ENCODE measurements at regions not wholly inside any gene's neighbourhood (a gene's known extent, or its start where the extent isn't known, plus 50 kb on each side); places are given as distances from the start of the nearest gene placed in this dataset.

- no peak for DNase-seq (ENCODE audit: low spot score in 2 of 2, unreplicated experiment in 2 of 2)
Measured at GRCh38 chr14:35197015-35197414, 74.7 kb downstream of the PRORP start.

GRCh38 chr14:35201066-35201465 lies 78.7 kb downstream of the PRORP start:
- Mint-ChIP-seq H3K27ac (no peak overlapping the region), H3K27me3 (ENCODE audit: low read depth) (no peaks in the 10 kb centered on the region), H3K36me3 (peaks cover 2% of the 10 kb centered on the region), H3K9me3 (no peaks in the 10 kb centered on the region), H3K4me3 (no peak overlapping the region), H3K4me1 (peaks cover 2% of the 10 kb centered on the region)
- DNase-seq (ENCODE audit: low spot score in 2 of 2, unreplicated experiment in 2 of 2): no peak
- no peak for TF ChIP-seq CTCF (IDR thresholded peaks at IDR 0.05; ENCODE audit: unreplicated experiment)

More at GRCh38 chr14:35197015-35197414, 74.7 kb downstream of the PRORP start:
- H3K4me1 Mint-ChIP-seq: peaks cover 2% of the 10 kb centered on the region
- H3K27ac Mint-ChIP-seq: no peak overlapping the region
- no peak for TF ChIP-seq CTCF (IDR thresholded peaks at IDR 0.05; ENCODE audit: unreplicated experiment)
- peaks cover 6% of the 10 kb centered on the region for H3K9me3 Mint-ChIP-seq
- peaks cover 9% of the 10 kb centered on the region for H3K36me3 Mint-ChIP-seq
- H3K27me3 Mint-ChIP-seq (ENCODE audit: low read depth): no peaks in the 10 kb centered on the region
- H3K4me3 Mint-ChIP-seq: no peak overlapping the region

- no peak overlapping the region for H3K27ac Mint-ChIP-seq
- no peaks in the 10 kb centered on the region for H3K27me3 Mint-ChIP-seq (ENCODE audit: low read depth)
Measured at GRCh38 chr14:35202195-35202594, 79.8 kb downstream of the PRORP start.

GRCh38 chr14:35205737-35206136 lies 83.4 kb downstream of the PRORP start:
- no peak for TF ChIP-seq CTCF (IDR thresholded peaks at IDR 0.05; ENCODE audit: unreplicated experiment)
- Mint-ChIP-seq H3K36me3 (peaks cover 4% of the 10 kb centered on the region), H3K9me3 (no peaks in the 10 kb centered on the region), H3K4me1 (peaks cover 4% of the 10 kb centered on the region), H3K27me3 (ENCODE audit: low read depth) (no peaks in the 10 kb centered on the region), H3K27ac (no peak overlapping the region), H3K4me3 (no peak overlapping the region)
- DNase-seq (ENCODE audit: low spot score in 2 of 2, unreplicated experiment in 2 of 2): no peak

More at GRCh38 chr14:35202195-35202594, 79.8 kb downstream of the PRORP start:
- H3K4me1 Mint-ChIP-seq: peaks cover 2% of the 10 kb centered on the region
- no peak overlapping the region for H3K4me3 Mint-ChIP-seq
- no peak for DNase-seq (ENCODE audit: low spot score in 2 of 2, unreplicated experiment in 2 of 2)
- H3K9me3 Mint-ChIP-seq: no peaks in the 10 kb centered on the region
- TF ChIP-seq CTCF (IDR thresholded peaks at IDR 0.05; ENCODE audit: unreplicated experiment): no peak
- peaks cover 2% of the 10 kb centered on the region for H3K36me3 Mint-ChIP-seq

- no peaks in the 10 kb centered on the region for H3K9me3 Mint-ChIP-seq
Measured at GRCh38 chr14:35211067-35211466, 81.1 kb upstream of the PSMA6 start.

More at GRCh38 chr14:35211067-35211466, 81.1 kb upstream of the PSMA6 start:
- Mint-ChIP-seq H3K36me3 (peaks cover 2% of the 10 kb centered on the region), H3K27ac (no peak overlapping the region), H3K27me3 (ENCODE audit: low read depth) (no peaks in the 10 kb centered on the region), H3K4me1 (peaks cover 15% of the 10 kb centered on the region), H3K4me3 (no peak overlapping the region)
- no peak for DNase-seq (ENCODE audit: low spot score in 2 of 2, unreplicated experiment in 2 of 2)
- no peak for TF ChIP-seq CTCF (IDR thresholded peaks at IDR 0.05; ENCODE audit: unreplicated experiment)

All from mesothelial cell of epicardium (in vitro differentiated cells).